CD4-positive, alpha-beta T cell (primary cell): ENCODE measurements at regions not wholly inside any gene's neighbourhood (a gene's known extent, or its start where the extent isn't known, plus 50 kb on each side); places are given as distances from the start of the nearest gene placed in this dataset.

ENCODE experiments used
- ATAC-seq: fragments of 200-7000 bp; cut with Tn5 transposase; one replicate; pipeline ENCODE4 v1.10.0; 2022; ENCODE audit warnings: mild to moderate bottlenecking; ENCODE audit not compliant: poor library complexity
- CTCF ChIA-PET: fragments of 350-600 bp; sonication (Branson Sonifier 250); formaldehyde crosslinking; loops from one replicate; lab custom pipeline; 2021; ENCODE audit warnings: antibody characterized with exemption, inconsistent platforms; lab: Charles Lee
- POLR2A ChIA-PET: fragments of 350-600 bp; sonication (Branson Sonifier 250); formaldehyde crosslinking; loops from one replicate; lab custom pipeline; 2021; ENCODE audit warnings: antibody characterized with exemption, inconsistent platforms; lab: Charles Lee
- DNase-seq, 14 experiments: peaks; one replicate each; pipeline ENCODE4 v3.0.0-alpha.2; 2013 to 2020; ENCODE audit warnings: mixed read lengths in 2 of 14
- H3K27ac ChIP-seq, 2 donors: one replicate each; pipeline versions ENCODE4 v1.5.1 to v1.7.0; 2013; ENCODE audit warnings: low read length in 2 of 2, low read depth in 1 of 2, mild to moderate bottlenecking in 1 of 2
- H3K27me3 ChIP-seq, 2 experiments: 1 replicate in 1 of 2; 2 replicates in 1 of 2; pipeline versions ENCODE4 v1.6.1 to v1.7.0; 2013; ENCODE audit warnings: low read length in 2 of 2, control low read depth in 1 of 2, mild to moderate bottlenecking in 1 of 2, moderate library complexity in 1 of 2; ENCODE audit not compliant: insufficient read depth in 2 of 2, control insufficient read depth in 1 of 2
- H3K36me3 ChIP-seq: one replicate; pipeline ENCODE4 v1.6.1; 2013; ENCODE audit warnings: low read length, control low read depth; ENCODE audit not compliant: insufficient read depth
- H3K4me1 ChIP-seq: one replicate; pipeline ENCODE4 v1.6.1; 2013; ENCODE audit warnings: low read length, control low read depth; ENCODE audit not compliant: insufficient read depth
- H3K4me3 ChIP-seq: one replicate; pipeline ENCODE4 v1.5.1; 2013; ENCODE audit warnings: mild to moderate bottlenecking, low read length, moderate library complexity
- H3K9me3 ChIP-seq, 2 experiments: 1 replicate in 1 of 2; 2 replicates in 1 of 2; pipeline versions ENCODE4 v1.6.1 to v1.7.0; 2013; ENCODE audit warnings: low read length in 2 of 2, mild to moderate bottlenecking in 2 of 2, control low read depth in 1 of 2, moderate library complexity in 1 of 2; ENCODE audit not compliant: control insufficient read depth in 1 of 2, insufficient read depth in 1 of 2
- H3K27ac Mint-ChIP-seq: one replicate; pipeline ENCODE4 v1.8.0; 2020; ENCODE audit warnings: mixed read lengths
- H3K27me3 Mint-ChIP-seq: one replicate; pipeline ENCODE4 v1.8.0; 2021; ENCODE audit warnings: mixed read lengths
- H3K36me3 Mint-ChIP-seq: one replicate; pipeline ENCODE4 v1.8.0; 2021; ENCODE audit warnings: low read depth, mixed read lengths
- H3K4me1 Mint-ChIP-seq: one replicate; pipeline ENCODE4 v1.8.0; 2021; ENCODE audit warnings: low read depth, mixed read lengths
- H3K4me3 Mint-ChIP-seq: one replicate; pipeline ENCODE4 v1.8.0; 2020; ENCODE audit warnings: mild to moderate bottlenecking, mixed read lengths
- H3K9me3 Mint-ChIP-seq: one replicate; pipeline ENCODE4 v1.8.0; 2020; ENCODE audit warnings: mixed read lengths
- CTCF ChIP-seq: fragments of 200-600 bp; IDR thresholded peaks from one replicate; pipeline ENCODE4 v1.8.0; 2022; ENCODE audit warnings: antibody characterized with exemption, mild to moderate bottlenecking
- intact Hi-C, 2 experiments: fragments of 100-400 bp; cut with DNase I in 1 of 2; cut with micrococcal nuclease in 1 of 2; formaldehyde crosslinking; loops; one replicate each; pipeline versions ENCODE4 v1.15.1 to v1.9.0; 2023 to 2025; cut with DNase I, micrococcal nuclease

- Mint-ChIP-seq H3K36me3 (no peaks in the 10 kb centered on the region), H3K27me3 (no peaks in the 10 kb centered on the region), H3K4me3 (no peak overlapping the region), H3K9me3 (no peaks in the 10 kb centered on the region), H3K27ac (no peak overlapping the region), H3K4me1 (no peaks in the 10 kb centered on the region)
- no peak overlapping the region for H3K27ac ChIP-seq
- ATAC-seq (no peak), DNase-seq (no peak)
- H3K4me3 ChIP-seq: no peak overlapping the region
- TF ChIP-seq CTCF: no peak
- ChIA-PET CTCF (no interaction called here), POLR2A (no interaction called here)
- intact Hi-C loops: no loop called here
- no peaks in the 10 kb centered on the region for H3K9me3 ChIP-seq
- no peaks in the 10 kb centered on the region for H3K36me3 ChIP-seq
- no peaks in the 10 kb centered on the region for H3K4me1 ChIP-seq
- no peaks in the 10 kb centered on the region for H3K27me3 ChIP-seq
These were observed 172.7 kb upstream of the GDF10 start for GRCh38 chr10:47127188-47127785.

GRCh38 chr10:47130491-47130890, 169.5 kb upstream of the GDF10 start:
- intact Hi-C loops: no loop called here
- H3K27ac Mint-ChIP-seq: no peak overlapping the region
- DNase-seq (no peak), ATAC-seq (no peak)
- Histone ChIP-seq H3K27me3 (no peaks in the 10 kb centered on the region), H3K9me3 (no peaks in the 10 kb centered on the region), H3K36me3 (no peaks in the 10 kb centered on the region), H3K4me3 (no peak overlapping the region), H3K27ac (no peak overlapping the region), H3K4me1 (no peaks in the 10 kb centered on the region)
- no peak overlapping the region for H3K4me3 Mint-ChIP-seq
- ChIA-PET POLR2A (no interaction called here), CTCF (no interaction called here)
- no peak for TF ChIP-seq CTCF
- no peaks in the 10 kb centered on the region for H3K27me3 Mint-ChIP-seq
- H3K9me3 Mint-ChIP-seq: no peaks in the 10 kb centered on the region
- H3K4me1 Mint-ChIP-seq: peaks cover 7% of the 10 kb centered on the region
- no peaks in the 10 kb centered on the region for H3K36me3 Mint-ChIP-seq

- Histone ChIP-seq H3K27ac (no peak overlapping the region), H3K9me3 (no peaks in the 10 kb centered on the region), H3K4me3 (no peak overlapping the region), H3K36me3 (no peaks in the 10 kb centered on the region), H3K27me3 (no peaks in the 10 kb centered on the region), H3K4me1 (no peaks in the 10 kb centered on the region)
- Mint-ChIP-seq H3K27ac (no peak overlapping the region), H3K4me1 (peaks cover 7% of the 10 kb centered on the region), H3K27me3 (no peaks in the 10 kb centered on the region), H3K36me3 (no peaks in the 10 kb centered on the region), H3K9me3 (no peaks in the 10 kb centered on the region), H3K4me3 (no peak overlapping the region)
- intact Hi-C loops: no loop called here
- ATAC-seq (no peak), DNase-seq (peak in 2 of 14 experiments; percentile 4 to 6)
- no peak for TF ChIP-seq CTCF
- POLR2A ChIA-PET: no interaction called here
- CTCF ChIA-PET: no interaction called here
These were observed 166.0 kb upstream of the GDF10 start for GRCh38 chr10:47133871-47134570.
